OCI-LY7 (cell line): ENCODE measurements at regions not wholly inside any gene's neighbourhood (a gene's known extent, or its start where the extent isn't known, plus 50 kb on each side); places are given as distances from the start of the nearest gene placed in this dataset.

Experiments
- CTCF ChIP-seq: fragments of 200-600 bp; sonication (generic); conservative IDR thresholded peaks from 2 replicates; pipeline ENCODE4 v1.5.1; 2014; ENCODE audit warnings: mild to moderate bottlenecking, antibody characterized with exemption, low read length, moderate library complexity, mixed read lengths
- EZH2phosphoT487 ChIP-seq: fragments of 200-600 bp; sonication (generic); IDR thresholded peaks from 2 replicates; pipeline ENCODE4 v1.6.1; 2018; ENCODE audit warnings: low read depth, borderline replicate concordance, mild to moderate bottlenecking, mixed run types, antibody characterized with exemption, low read length, moderate library complexity, mixed read lengths

DNA sequence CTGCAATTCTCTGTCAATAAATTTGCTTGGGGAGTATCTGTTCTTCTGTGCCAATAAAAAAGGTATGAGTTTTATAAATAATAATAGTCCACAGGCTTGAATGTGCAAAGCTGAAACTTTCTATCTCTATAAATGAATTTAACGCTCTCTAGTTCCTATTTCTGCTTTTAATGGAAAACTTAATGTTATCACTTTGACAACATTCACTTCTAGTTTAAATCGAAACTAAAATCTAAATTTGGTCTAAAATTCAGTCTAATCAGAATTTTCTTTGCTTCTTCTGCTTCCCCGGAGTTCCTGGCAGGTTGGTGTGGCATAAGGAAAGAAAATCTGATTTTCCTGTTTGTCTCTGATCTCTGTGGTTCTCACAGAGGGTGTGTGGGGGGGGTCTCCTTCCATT is 450.1 kb upstream of the TBL1XR1 start:
- TF ChIP-seq CTCF (no peak), EZH2phosphoT487 (no peak)
